Midbrain (tissue), 1 donor: ENCODE measurements at regions not wholly inside any gene's neighbourhood (a gene's known extent, or its start where the extent isn't known, plus 50 kb on each side); places are given as distances from the start of the nearest gene placed in this dataset.
A peak's percentile ranks its signal among the peaks of the same experiment; 100 is the strongest.

ENCODE experiments used
- DNase-seq: peaks from one replicate; lab custom pipeline; 2025; lab: John Stamatoyannopoulos, UW

DNA sequence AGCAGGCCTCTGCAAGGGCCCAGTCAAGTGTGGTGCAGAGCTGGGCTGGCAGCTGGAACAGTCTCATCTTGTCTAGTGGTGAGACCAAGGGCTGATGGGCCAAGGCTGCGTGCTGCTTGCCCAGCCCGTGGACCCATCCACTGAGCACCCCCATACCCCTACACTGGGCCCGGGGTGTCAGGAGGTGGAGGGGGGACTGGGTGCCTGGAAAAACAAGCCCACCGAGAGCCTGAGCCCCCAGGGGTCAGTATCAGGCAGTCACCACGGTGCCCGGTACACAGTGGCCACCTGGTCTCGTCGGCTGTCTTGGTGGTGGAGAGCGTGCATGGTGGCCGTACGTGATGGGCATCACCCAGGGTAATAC is 238.3 kb downstream of the SEC14L1 start:
- no peak for DNase-seq

DNA sequence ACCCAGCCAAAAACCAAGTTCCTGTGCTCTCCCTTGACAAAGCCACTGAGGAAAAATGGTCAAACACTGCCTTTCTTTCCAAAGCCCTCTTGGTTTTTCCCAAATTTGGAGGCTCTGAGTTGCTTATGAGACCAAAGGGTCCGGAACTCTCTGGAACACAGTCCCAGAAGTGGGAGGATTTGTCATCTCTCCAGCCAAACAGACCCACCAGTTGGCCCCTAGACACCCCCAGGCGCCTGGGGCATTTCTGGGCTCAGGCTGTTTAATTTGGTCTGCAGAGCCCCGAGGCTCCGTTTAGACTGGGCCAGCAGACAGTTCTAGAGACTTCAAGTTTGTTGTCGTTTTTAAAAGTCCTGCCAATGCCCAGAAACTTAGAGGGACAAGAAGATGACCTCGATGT is 239.1 kb downstream of the SEC14L1 start:
- DNase-seq: no peak

DNA sequence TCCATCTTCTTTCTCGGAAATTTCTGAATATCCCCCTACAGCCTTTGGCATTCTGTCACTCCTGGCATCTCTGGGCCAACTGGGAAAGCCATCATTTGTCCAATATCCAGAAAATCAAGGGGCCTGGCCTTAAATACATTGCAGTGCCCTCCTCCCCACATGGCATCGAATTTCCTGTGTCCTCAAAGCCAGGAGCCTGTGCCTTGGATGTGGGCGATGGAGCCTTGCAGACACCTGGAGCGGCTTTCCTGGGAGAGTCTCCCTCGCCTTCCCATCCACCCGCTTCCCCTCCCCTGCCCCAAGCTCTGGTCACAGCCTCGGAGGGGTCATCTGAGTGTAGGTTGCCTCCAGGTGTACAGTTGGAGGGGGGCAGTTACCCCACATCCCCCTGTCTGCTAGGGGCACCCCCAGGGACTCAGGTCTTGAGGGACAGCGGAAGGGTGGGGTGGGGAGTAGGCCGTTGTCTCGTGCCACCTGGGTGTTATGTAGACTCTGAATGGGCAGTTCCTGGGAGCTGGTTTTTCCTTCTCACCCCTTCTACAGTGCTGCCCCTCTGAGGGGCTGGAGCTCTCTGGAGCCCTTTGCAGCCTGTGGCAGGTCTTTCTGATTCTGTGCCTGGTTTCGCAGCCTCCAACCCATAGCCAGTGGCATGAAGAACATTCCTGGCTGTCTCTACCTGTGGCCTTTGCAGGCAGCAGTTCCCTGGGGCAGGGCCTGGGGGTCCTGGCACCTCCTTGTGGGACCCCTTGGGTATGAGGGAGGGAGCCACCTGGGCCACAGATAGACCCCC is 239.8 kb downstream of the SEC14L1 start:
- DNase-seq: no peak

DNA sequence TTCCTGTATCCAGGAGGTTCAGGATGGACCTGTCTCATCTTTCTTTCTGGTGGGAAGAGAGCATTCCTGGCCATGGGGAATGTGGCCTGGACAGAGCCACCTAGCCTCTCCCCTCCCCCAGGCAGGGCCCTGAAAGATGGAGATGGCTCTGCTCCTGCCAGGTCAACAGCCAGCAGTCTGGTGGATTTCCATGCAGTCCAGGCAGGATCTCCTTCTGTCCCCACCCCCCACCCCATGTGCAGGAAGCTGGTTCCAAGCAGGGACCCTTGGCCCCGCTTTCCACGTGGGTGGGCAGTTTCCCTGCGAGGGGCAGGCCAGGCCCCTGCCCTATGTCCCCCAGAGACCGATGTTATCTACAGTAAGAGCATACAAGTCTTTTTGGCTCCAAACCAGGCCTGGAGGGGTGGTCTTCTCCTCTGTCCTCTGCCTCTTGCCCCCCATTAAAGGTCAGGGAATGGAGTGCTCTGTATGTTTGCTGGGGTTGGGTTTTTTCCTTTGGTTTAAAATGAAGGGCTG is 240.5 kb downstream of the SEC14L1 start:
- DNase-seq: no peak

GRCh38 chr17:77381731-77382130 is 241.0 kb downstream of the SEC14L1 start:
- no peak for DNase-seq

GRCh38 chr17:77382356-77382911 is 241.7 kb downstream of the SEC14L1 start:
- no peak for DNase-seq

GRCh38 chr17:77382966-77383612 is 242.3 kb downstream of the SEC14L1 start:
- no peak for DNase-seq

GRCh38 chr17:77383613-77384608 is 243.1 kb downstream of the SEC14L1 start:
- no peak for DNase-seq

- no peak for DNase-seq
These were observed 245.2 kb downstream of the SEC14L1 start for GRCh38 chr17:77385750-77386501.

- DNase-seq: no peak
These were observed 245.9 kb downstream of the SEC14L1 start for GRCh38 chr17:77386502-77387192.

DNA sequence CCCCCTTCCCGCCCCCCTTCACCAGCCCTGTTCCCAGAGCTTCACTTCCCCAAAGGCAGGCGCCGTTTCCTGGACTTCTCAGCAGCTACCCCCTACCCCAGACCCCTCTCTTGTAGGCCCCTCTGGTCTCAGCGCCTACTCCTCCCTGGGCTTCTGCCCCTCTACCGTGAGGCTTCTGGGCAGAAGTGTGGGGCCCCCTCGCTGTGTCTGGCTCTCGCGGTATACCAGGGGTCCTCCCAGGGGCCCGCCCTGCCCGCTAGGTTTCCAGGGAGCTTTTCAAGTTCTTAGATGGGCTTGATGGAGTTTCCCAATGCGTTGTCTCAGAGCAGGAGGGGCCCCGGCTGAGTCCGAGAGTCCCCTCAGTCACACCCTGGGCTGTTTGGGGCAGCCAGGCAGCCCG is 247.1 kb downstream of the SEC14L1 start:
- no peak for DNase-seq

- no peak for DNase-seq
These were observed 247.9 kb downstream of the SEC14L1 start for GRCh38 chr17:77388384-77389306.

- no peak for DNase-seq
These were observed 250.1 kb downstream of the SEC14L1 start for GRCh38 chr17:77390870-77391269.

DNA sequence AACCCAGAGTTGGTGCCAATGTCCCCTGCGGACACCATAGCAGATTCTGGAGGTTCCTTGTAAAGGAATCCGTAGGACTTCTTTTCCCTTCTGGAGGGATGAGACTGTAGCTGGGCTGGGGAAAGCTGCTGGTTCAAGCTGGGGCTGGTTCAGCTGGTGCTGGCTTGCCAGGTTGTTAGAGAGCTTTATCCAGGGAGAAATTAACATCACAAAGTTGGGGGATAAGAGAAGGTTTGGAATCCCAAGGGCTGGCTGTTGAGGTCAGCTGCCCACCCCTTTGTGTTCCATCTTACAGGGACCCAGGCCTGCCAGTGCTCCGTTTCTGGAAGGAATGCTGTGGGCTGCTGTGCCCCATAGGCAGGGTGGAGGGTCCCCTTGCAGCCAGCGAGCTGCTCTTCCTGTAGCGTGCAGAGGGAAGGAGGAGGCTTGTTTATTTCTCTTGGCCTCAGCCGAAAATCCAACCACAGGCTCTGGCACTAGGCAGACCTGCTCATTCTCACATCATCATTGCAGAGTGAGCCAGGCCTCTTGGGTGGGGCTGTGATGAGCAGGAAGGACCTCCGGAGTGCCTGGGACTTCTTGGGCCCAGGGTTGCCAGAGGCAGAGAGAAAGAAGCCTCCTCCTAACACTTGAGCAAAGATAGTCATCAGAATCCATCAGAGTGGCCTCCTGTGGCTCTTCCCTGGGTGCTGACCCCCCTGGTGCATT is 251.1 kb downstream of the SEC14L1 start:
- no peak for DNase-seq

DNA sequence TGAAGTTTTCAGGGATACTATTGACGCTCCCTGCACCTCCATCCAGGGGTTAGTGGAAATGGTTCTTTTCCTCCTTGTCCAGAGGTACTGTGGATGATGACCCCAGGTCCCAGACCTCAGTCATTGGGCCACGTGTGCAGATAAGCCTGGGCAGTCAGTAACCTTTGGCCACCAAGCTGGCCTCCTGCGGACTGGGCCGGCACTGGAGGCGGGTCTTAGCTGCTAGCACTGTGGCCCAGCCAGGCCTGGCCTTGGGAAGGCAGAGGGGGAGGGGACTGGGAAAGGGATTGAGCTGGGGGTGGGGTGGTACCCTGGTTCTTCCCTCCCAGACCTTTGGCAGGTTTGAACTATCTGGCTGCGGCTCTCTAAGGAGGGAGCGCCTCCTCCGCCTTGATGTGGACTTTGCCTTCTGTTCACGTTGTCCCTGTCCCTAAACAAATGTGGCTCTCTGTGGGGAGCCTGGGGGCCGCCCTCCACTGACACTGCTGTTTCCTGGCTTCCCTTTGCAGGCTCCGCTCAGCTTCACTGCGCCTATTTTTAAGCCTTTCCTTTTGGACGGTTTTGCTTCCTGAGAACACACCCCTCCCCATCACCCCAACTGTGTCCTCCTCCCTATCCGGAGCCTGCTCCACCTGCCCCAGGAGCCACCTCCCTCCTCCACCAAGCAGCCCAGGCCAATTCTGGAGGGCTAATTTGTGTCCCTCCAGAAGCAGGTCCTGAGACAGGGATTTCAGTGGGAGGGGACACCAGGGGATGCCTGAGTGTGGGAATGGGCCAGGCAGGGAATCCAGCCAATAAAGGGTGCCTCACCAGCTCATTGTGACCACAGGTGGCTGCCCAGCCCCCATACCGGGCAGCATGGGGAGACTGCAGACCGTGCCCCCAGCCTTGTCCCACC is 251.9 kb downstream of the SEC14L1 start:
- DNase-seq: peak; percentile 29

DNA sequence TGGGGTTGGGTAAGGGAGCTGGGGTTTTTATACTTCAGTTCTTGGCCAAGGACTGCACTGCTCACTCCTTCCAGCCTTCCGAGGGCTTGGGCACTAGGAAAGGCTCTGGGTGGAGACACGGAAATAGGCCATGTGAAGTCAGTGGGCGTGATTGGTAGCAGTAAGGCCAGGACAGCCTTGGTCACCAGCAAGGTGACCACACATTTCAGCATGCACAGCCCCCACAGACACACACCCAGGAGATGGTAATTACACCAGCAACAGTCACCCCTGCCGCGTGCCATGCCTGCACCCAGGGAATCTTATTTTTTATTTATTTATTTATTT is 252.5 kb downstream of the SEC14L1 start:
- no peak for DNase-seq

DNA sequence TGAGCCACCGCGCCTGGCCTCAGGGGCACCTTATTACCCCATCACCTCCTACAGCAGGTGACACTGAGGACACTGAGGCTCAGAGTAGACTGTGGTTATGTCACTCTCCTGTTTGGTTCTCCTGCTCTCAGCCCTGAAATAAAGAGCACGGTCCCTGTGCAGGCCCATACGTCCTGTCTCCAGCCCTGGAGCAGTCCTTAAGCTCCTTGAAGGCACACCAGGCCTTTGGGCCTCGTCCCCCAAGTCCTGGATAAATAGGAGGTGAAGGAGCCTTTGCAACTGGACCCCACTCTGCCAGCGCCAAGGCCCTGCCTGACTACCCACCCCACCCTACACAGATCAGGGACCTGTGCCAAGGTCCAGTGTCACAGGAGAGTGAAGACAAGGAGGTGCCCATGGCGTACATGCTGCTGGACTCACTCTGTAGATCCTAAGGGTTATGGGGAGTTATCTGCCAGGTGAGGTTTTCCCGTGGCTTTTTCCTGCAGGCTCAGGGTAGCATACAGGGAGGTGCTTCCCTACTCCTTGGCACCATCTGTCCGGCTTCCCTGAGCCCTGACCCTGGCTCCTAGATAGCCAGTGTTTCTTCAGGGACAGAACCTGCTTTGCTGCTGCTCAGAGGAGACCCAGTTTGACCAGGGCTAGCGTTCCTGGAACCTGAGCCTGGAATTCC is 253.2 kb downstream of the SEC14L1 start:
- no peak for DNase-seq
